ENCODE measurements at regions not wholly inside any gene's neighbourhood (a gene's known extent, or its start where the extent isn't known, plus 50 kb on each side); places are given as distances from the start of the nearest gene placed in this dataset.

GRCh38 chr14:40119765-40120164, 687.5 kb upstream of the FBXO33 start:
- TF ChIP-seq CTCF (IDR thresholded peaks at IDR 0.05; ENCODE audit: low read depth, low read length) = no peak
- no peak for DNase-seq (ENCODE audit: low read depth in 2 of 2)
- no peak overlapping the region for H3K4me3 ChIP-seq (replicated peaks in 1 of 2; ENCODE audit: low read depth in 2 of 2, low read length in 2 of 2)

- H3K4me3 ChIP-seq (replicated peaks in 1 of 2; ENCODE audit: low read depth in 2 of 2, low read length in 2 of 2) = no peak overlapping the region
- no peak for DNase-seq (ENCODE audit: low read depth in 2 of 2)
These were observed 687.1 kb upstream of the FBXO33 start for GRCh38 chr14:40119321-40119720.

GRCh38 chr14:40115583-40115982, 683.4 kb upstream of the FBXO33 start:
- H3K4me3 ChIP-seq (replicated peaks in 1 of 2; ENCODE audit: low read depth in 2 of 2, low read length in 2 of 2) = no peak overlapping the region
- TF ChIP-seq CTCF (IDR thresholded peaks at IDR 0.05; ENCODE audit: low read depth, low read length) = no peak

More at GRCh38 chr14:40119321-40119720, 687.1 kb upstream of the FBXO33 start:
- TF ChIP-seq CTCF (IDR thresholded peaks at IDR 0.05; ENCODE audit: low read depth, low read length) = no peak

GRCh38 chr14:40113671-40114070, 681.4 kb upstream of the FBXO33 start:
- no peak for DNase-seq (ENCODE audit: low read depth in 2 of 2)
- TF ChIP-seq CTCF (IDR thresholded peaks at IDR 0.05; ENCODE audit: low read depth, low read length) = no peak
- no peak overlapping the region for H3K4me3 ChIP-seq (replicated peaks in 1 of 2; ENCODE audit: low read depth in 2 of 2, low read length in 2 of 2)

More at GRCh38 chr14:40115583-40115982, 683.4 kb upstream of the FBXO33 start:
- DNase-seq (ENCODE audit: low read depth in 2 of 2) = no peak

GRCh38 chr14:40100544-40101196, 668.4 kb upstream of the FBXO33 start:
- no peak for DNase-seq (ENCODE audit: low read depth in 2 of 2)
- TF ChIP-seq CTCF (IDR thresholded peaks at IDR 0.05; ENCODE audit: low read depth, low read length) = no peak
- no peak overlapping the region for H3K4me3 ChIP-seq (replicated peaks in 1 of 2; ENCODE audit: low read depth in 2 of 2, low read length in 2 of 2)

- no peak overlapping the region for H3K4me3 ChIP-seq (replicated peaks in 1 of 2; ENCODE audit: low read depth in 2 of 2, low read length in 2 of 2)
- no peak for DNase-seq (ENCODE audit: low read depth in 2 of 2)
- TF ChIP-seq CTCF (IDR thresholded peaks at IDR 0.05; ENCODE audit: low read depth, low read length) = no peak
These were observed 667.1 kb upstream of the FBXO33 start for GRCh38 chr14:40099316-40099715.

- DNase-seq (ENCODE audit: low read depth in 2 of 2) = no peak
- no peak for TF ChIP-seq CTCF (IDR thresholded peaks at IDR 0.05; ENCODE audit: low read depth, low read length)
- H3K4me3 ChIP-seq (replicated peaks in 1 of 2; ENCODE audit: low read depth in 2 of 2, low read length in 2 of 2) = no peak overlapping the region
These were observed 666.2 kb upstream of the FBXO33 start for GRCh38 chr14:40098468-40098867.

Data from cardiac fibroblast (primary cell).